ENCODE measurements at regions not wholly inside any gene's neighbourhood (a gene's known extent, or its start where the extent isn't known, plus 50 kb on each side); places are given as distances from the start of the nearest gene placed in this dataset.

DNA sequence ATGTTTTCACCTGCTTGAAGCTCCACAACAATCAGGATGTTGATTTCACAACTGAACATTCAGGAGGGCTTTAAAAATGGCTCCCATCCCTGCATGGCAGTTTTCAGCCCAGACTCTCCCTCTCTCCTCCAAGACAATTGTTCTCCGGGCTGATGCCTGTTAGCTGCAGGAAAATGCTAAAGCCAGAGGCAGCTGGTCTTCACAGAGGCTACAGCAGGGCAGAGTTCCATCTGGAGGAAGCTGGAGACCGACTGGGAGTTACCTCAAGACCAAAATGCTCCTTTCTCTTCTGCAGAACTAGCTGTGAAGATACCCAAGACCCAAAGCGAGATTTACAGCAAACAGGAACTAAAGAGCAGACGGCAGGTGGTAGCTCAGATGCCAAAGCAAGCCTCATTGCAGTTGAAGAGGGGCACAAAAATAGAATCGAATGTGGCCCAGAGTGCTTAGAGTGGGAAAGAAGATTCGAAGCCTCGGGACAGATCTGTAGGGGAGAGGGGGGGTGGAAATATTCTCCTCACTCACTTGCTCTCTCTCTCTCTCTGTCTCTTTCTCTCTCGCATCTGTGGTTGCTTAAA, 423.6 kb downstream of the ZNF521 start (continued):
- no peak for TF ChIP-seq RAD21 (IDR thresholded peaks at IDR 0.05 in 1 of 2, conservative IDR thresholded peaks at IDR 0.05 in 1 of 2; ENCODE audit: low read depth in 2 of 2, low read length in 2 of 2)
- TF ChIP-seq BCL11A (IDR thresholded peaks at IDR 0.05; ENCODE audit: low read depth in 2 of 2, low read length in 2 of 2): no peak
